IMR-90 (cell line): ENCODE measurements at regions not wholly inside any gene's neighbourhood (a gene's known extent, or its start where the extent isn't known, plus 50 kb on each side); places are given as distances from the start of the nearest gene placed in this dataset.

Source experiments
- ATAC-seq: fragments of 200-7000 bp; cut with Tn5 transposase; 2 replicates; pipeline ENCODE4 v1.9.1; 2020; ENCODE audit warnings: low read depth, mild to moderate bottlenecking, moderate library complexity
- BruUV-seq: library from RNA; stranded (reverse); fragments of 400-500 nt; replicated peaks from 2 replicates; lab custom pipeline; 2021; lab: Mats Ljungman, UMichigan
- CTCF ChIA-PET: fragments of 300-600 bp; formaldehyde crosslinking; extraction: SDS; loops from one replicate; lab custom pipeline; 2021; ENCODE audit warnings: antibody characterized with exemption; lab: Yijun Ruan, JAX
- POLR2A ChIA-PET: fragments of 300-600 bp; sonication (Branson Sonifier 250); formaldehyde crosslinking; loops from one replicate; lab custom pipeline; 2022; ENCODE audit warnings: antibody characterized with exemption; ENCODE audit not compliant: unreplicated experiment; lab: Charles Lee
- DNase-seq: peaks from one replicate; pipeline ENCODE4 v3.0.0; 2013
- H2AFZ ChIP-seq: replicated peaks from 2 replicates; pipeline ENCODE3; 2013; ENCODE audit warnings: low read length, mild to moderate bottlenecking; ENCODE audit not compliant: poor library complexity
- H2AK5ac ChIP-seq: 2 replicates; pipeline ENCODE4 v1.6.1; 2013; ENCODE audit warnings: low read depth, low read length, inconsistent platforms
- H2AK9ac ChIP-seq: replicated peaks from 2 replicates; pipeline ENCODE3; 2013; ENCODE audit warnings: mild to moderate bottlenecking, low read depth, low read length, moderate library complexity; ENCODE audit not compliant: poor library complexity
- H2BK120ac ChIP-seq: 2 replicates; pipeline ENCODE4 v1.6.1; 2013; ENCODE audit warnings: low read depth, low read length, inconsistent platforms
- H2BK15ac ChIP-seq: 3 replicates; pipeline ENCODE4 v1.6.1; 2013; ENCODE audit warnings: low read depth, low read length, inconsistent platforms
- H2BK20ac ChIP-seq: 2 replicates; pipeline ENCODE4 v1.6.1; 2013; ENCODE audit warnings: low read depth, mild to moderate bottlenecking, inconsistent platforms, low read length, moderate library complexity
- H2BK5ac ChIP-seq: 2 replicates; pipeline ENCODE4 v1.6.1; 2013; ENCODE audit warnings: mild to moderate bottlenecking, low read depth, low read length, inconsistent platforms; ENCODE audit not compliant: poor library complexity, severe bottlenecking
- H3K14ac ChIP-seq: replicated peaks from 2 replicates; pipeline ENCODE4 v1.6.1; 2013; ENCODE audit warnings: low read depth, low read length, inconsistent platforms
- H3K18ac ChIP-seq: 2 replicates; pipeline ENCODE4 v1.6.1; 2013; ENCODE audit warnings: low read depth, low read length, control low read depth
- H3K23ac ChIP-seq: 2 replicates; pipeline ENCODE4 v1.6.1; 2013; ENCODE audit warnings: low read depth, low read length, inconsistent platforms
- H3K27ac ChIP-seq: 2 replicates; pipeline ENCODE4 v1.5.1; 2013; ENCODE audit warnings: mild to moderate bottlenecking, control low read depth, low read length; ENCODE audit not compliant: insufficient read depth
- H3K27me3 ChIP-seq: 2 replicates; pipeline ENCODE4 v1.6.1; 2013; ENCODE audit warnings: low read length; ENCODE audit not compliant: control insufficient read depth, insufficient read depth
- H3K36me3 ChIP-seq: 2 replicates; pipeline ENCODE4 v1.6.1; 2013; ENCODE audit warnings: low read length, mixed read lengths; ENCODE audit not compliant: control insufficient read depth, insufficient read depth
- H3K4ac ChIP-seq: 2 replicates; pipeline ENCODE4 v1.6.1; 2013; ENCODE audit warnings: low read depth, low read length, inconsistent platforms
- H3K4me1 ChIP-seq: 2 replicates; pipeline ENCODE4 v1.6.1; 2013; ENCODE audit warnings: low read length, mixed read lengths; ENCODE audit not compliant: control insufficient read depth, insufficient read depth
- H3K4me2 ChIP-seq: 2 replicates; pipeline ENCODE4 v1.6.1; 2013; ENCODE audit warnings: low read depth, mild to moderate bottlenecking, control low read depth, low read length, moderate library complexity
- H3K4me3 ChIP-seq: 2 replicates; pipeline ENCODE4 v1.5.1; 2013; ENCODE audit warnings: low read depth, mild to moderate bottlenecking, control low read depth, low read length, moderate library complexity; ENCODE audit not compliant: insufficient read depth
- H3K56ac ChIP-seq: 2 replicates; pipeline ENCODE4 v1.6.1; 2013; ENCODE audit warnings: low read length, inconsistent platforms; ENCODE audit not compliant: insufficient read depth; ENCODE audit errors: extremely low read depth
- H3K79me1 ChIP-seq, 2 experiments: 2 replicates each; pipeline ENCODE4 v1.6.1; 2013; ENCODE audit warnings: low read length in 2 of 2, inconsistent platforms in 1 of 2, low read depth in 1 of 2
- H3K9ac ChIP-seq: 2 replicates; pipeline ENCODE4 v1.6.1; 2013; ENCODE audit warnings: low read depth, low read length, control low read depth
- H3K9me1 ChIP-seq: 2 replicates; pipeline ENCODE4 v1.6.1; 2013; ENCODE audit warnings: low read length, inconsistent platforms; ENCODE audit not compliant: insufficient read depth
- H3K9me3 ChIP-seq: 2 replicates; pipeline ENCODE4 v1.6.1; 2013; ENCODE audit warnings: low read length; ENCODE audit not compliant: control insufficient read depth, insufficient read depth
- H4K20me1 ChIP-seq: 2 replicates; pipeline ENCODE4 v1.6.1; 2013; ENCODE audit warnings: low read length, inconsistent platforms; ENCODE audit not compliant: insufficient read depth
- H4K5ac ChIP-seq: 2 replicates; pipeline ENCODE4 v1.6.1; 2013; ENCODE audit warnings: mild to moderate bottlenecking, low read depth, low read length, control low read depth
- H4K8ac ChIP-seq, 2 experiments: 2 replicates each; pipeline ENCODE4 v1.6.1; 2013; ENCODE audit warnings: low read depth in 2 of 2, low read length in 2 of 2, control low read depth in 1 of 2, inconsistent platforms in 1 of 2
- H4K91ac ChIP-seq: 2 replicates; pipeline ENCODE4 v1.6.1; 2013; ENCODE audit warnings: low read depth, low read length, inconsistent platforms; ENCODE audit not compliant: insufficient read depth
- BHLHE40 ChIP-seq: fragments of 150-350 bp; IDR thresholded peaks from 2 replicates; pipeline ENCODE4 v1.6.1; 2016; ENCODE audit warnings: mild to moderate bottlenecking, low read depth, low read length
- CEBPB ChIP-seq: IDR thresholded peaks from 2 replicates; pipeline ENCODE4 v1.6.1; 2012; ENCODE audit warnings: low read depth, low read length, improper control_type of control experiment
- CHD1 ChIP-seq: IDR thresholded peaks from 2 replicates; pipeline ENCODE4 v1.6.1; 2012; ENCODE audit warnings: low read depth, low read length, improper control_type of control experiment
- FOS ChIP-seq: fragments of 150-350 bp; IDR thresholded peaks from 2 replicates; pipeline ENCODE4 v1.6.1; 2016; ENCODE audit warnings: low read depth, low read length
- MAZ ChIP-seq: IDR thresholded peaks from 2 replicates; pipeline ENCODE4 v1.6.1; 2012; ENCODE audit warnings: low read depth, mild to moderate bottlenecking, low read length, improper control_type of control experiment, moderate library complexity, borderline replicate concordance
- MXI1 ChIP-seq: IDR thresholded peaks from 2 replicates; pipeline ENCODE4 v1.6.1; 2012; ENCODE audit warnings: low read depth, mild to moderate bottlenecking, low read length, moderate library complexity, borderline replicate concordance
- NFE2L2 ChIP-seq: fragments of 150-350 bp; IDR thresholded peaks from 2 replicates; pipeline ENCODE4 v1.6.1; 2016; ENCODE audit warnings: low read depth, mild to moderate bottlenecking, low read length
- POLR2A ChIP-seq: IDR thresholded peaks from 2 replicates; pipeline ENCODE4 v1.6.1; 2012; ENCODE audit warnings: mild to moderate bottlenecking, low read depth, low read length
- RAD21 ChIP-seq: IDR thresholded peaks from 2 replicates; pipeline ENCODE4 v1.6.1; 2012; ENCODE audit warnings: low read length, improper control_type of control experiment
- RCOR1 ChIP-seq: IDR thresholded peaks from 2 replicates; pipeline ENCODE4 v1.6.1; 2012; ENCODE audit warnings: mild to moderate bottlenecking, low read length, improper control_type of control experiment; ENCODE audit not compliant: insufficient replicate concordance
- RFX5 ChIP-seq: IDR thresholded peaks from 2 replicates; pipeline ENCODE4 v1.8.0; 2012; ENCODE audit warnings: low read depth, mild to moderate bottlenecking, low read length, moderate library complexity
- SMC3 ChIP-seq: fragments of 150-350 bp; IDR thresholded peaks from 2 replicates; pipeline ENCODE4 v1.6.1; 2016; ENCODE audit warnings: low read depth, mild to moderate bottlenecking, antibody characterized with exemption, low read length, moderate library complexity
- USF2 ChIP-seq: fragments of 150-350 bp; IDR thresholded peaks from 2 replicates; pipeline ENCODE4 v1.6.1; 2017; ENCODE audit warnings: mild to moderate bottlenecking, antibody characterized with exemption, low read length, low read depth
- WGBS, 2 experiments: methylation state at CpG; one replicate each; pipeline versions ENCODE4 v1.1.5 to v1.1.7; 2013; ENCODE audit warnings: missing lambda C conversion rate in 2 of 2; ENCODE audit not compliant: insufficient read length in 1 of 2; ENCODE audit errors: extremely low coverage in 2 of 2; 5-methylcytosine and 5-hydroxymethylcytosine counted together
- dilution Hi-C: fragments of 300-500 bp; cut with HindIII; formaldehyde crosslinking; loops from one replicate; pipeline ENCODE4 v1.14.3; 2018; ENCODE audit warnings: low sequenced_read_pairs; ENCODE audit not compliant: unreplicated experiment
- in situ Hi-C: fragments of 300-500 bp; cut with MboI; formaldehyde crosslinking; loops from 3 replicates; pipeline ENCODE4 v1.14.3; 2019; ENCODE audit warnings: low sequenced_read_pairs, inconsistent platforms, mixed read lengths
- intact Hi-C: fragments of 100-400 bp; cut with micrococcal nuclease; formaldehyde crosslinking; loops from 2 replicates; pipeline ENCODE4 v1.10.0; 2022
- TF ChIP-seq, protein P1 (sequence below): fragments of 150-350 bp; IDR thresholded peaks from 2 replicates; pipeline ENCODE4 v1.6.1; 2016; ENCODE audit warnings: low read depth, mild to moderate bottlenecking, low read length, moderate library complexity, borderline replicate concordance

DNA sequence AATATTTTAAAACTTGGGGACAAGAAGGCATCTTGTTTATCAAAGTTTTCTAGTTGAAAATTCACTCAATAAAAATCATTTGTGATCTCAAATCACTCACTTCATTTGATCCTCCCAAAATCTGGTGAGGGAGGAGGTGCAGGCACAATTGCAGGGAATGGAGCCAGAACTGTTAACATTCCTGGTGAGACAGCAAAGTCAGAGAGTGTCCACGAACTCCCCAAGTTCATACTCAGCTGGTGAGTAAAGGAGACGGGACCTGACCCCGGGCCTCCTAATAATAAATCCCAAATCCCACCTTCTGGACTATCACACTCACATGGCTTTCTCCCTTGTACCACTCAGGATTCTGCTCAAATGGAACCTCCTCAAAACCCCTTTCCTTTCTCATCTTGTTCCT, 252.3 kb upstream of the LRTM1 start:
- Histone ChIP-seq H3K18ac (peak overlapping the region; percentile 95), H3K56ac (peak overlapping the region; percentile 50; the same call in 1 of the 2 replicates), H3K36me3 (no peaks in the 10 kb centered on the region), H2BK20ac (peak overlapping the region; percentile 94), H3K27ac (no peak overlapping the region), H2BK120ac (peak overlapping the region; percentile 76), H4K5ac (peak overlapping the region; percentile 70; the same call in 1 of the 2 replicates), H3K79me1 (no peaks in the 10 kb centered on the region), H3K9me3 (no peaks in the 10 kb centered on the region), H3K9me1 (peaks cover 3% of the 10 kb centered on the region), H3K14ac (peak overlapping the region; percentile 94), H4K8ac (peak overlapping the region; percentile 82 to 92), H2BK15ac (peak overlapping the region; percentile 98), H3K4me1 (peaks cover 10% of the 10 kb centered on the region), H3K4ac (peak overlapping the region; percentile 78), H2AFZ (peak overlapping the region; percentile 3), H3K23ac (no peak overlapping the region), H2AK9ac (peak overlapping the region; percentile 83), H2AK5ac (peak overlapping the region; percentile 96), H4K20me1 (no peaks in the 10 kb centered on the region), H3K9ac (no peak overlapping the region), H4K91ac (peak overlapping the region; percentile 85), H3K4me3 (no peak overlapping the region), H2BK5ac (peak overlapping the region; percentile 53), H3K27me3 (no peaks in the 10 kb centered on the region), H3K4me2 (no peak overlapping the region)
- no peak; the same call in 1 of the 2 replicates for ATAC-seq
- DNase-seq, result peak; percentile 52
- intact Hi-C loops (loop anchor here (5.0 kb wide), 1 partner anchor 228 kb away; no protein-coding TSS in a partner anchor), in situ Hi-C loops (no loop called here), dilution Hi-C loops (no loop called here)
- ChIA-PET POLR2A (no interaction called here), CTCF (interaction anchor here (1.5 kb wide), 1 partner anchor 11 kb away, joined by 3 read pairs; no protein-coding TSS in a partner anchor)
- no CpG with 5 or more reads among the region's 3 CpGs for WGBS, 2 experiments
- BruUV-seq, result no TSS peak
- no peak for TF ChIP-seq RFX5
- TF ChIP-seq MXI1, result no peak
- TF ChIP-seq NFE2L2, result no peak
- no peak for TF ChIP-seq POLR2A
- TF ChIP-seq MAZ, result no peak
- TF ChIP-seq RCOR1, result no peak
- no peak for TF ChIP-seq BHLHE40
- TF ChIP-seq CHD1, result no peak
- TF ChIP-seq, protein P1, sequence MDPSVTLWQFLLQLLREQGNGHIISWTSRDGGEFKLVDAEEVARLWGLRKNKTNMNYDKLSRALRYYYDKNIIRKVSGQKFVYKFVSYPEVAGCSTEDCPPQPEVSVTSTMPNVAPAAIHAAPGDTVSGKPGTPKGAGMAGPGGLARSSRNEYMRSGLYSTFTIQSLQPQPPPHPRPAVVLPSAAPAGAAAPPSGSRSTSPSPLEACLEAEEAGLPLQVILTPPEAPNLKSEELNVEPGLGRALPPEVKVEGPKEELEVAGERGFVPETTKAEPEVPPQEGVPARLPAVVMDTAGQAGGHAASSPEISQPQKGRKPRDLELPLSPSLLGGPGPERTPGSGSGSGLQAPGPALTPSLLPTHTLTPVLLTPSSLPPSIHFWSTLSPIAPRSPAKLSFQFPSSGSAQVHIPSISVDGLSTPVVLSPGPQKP, result no peak
- no peak for TF ChIP-seq FOS
- no peak for TF ChIP-seq USF2
- no peak for TF ChIP-seq RAD21
- no peak for TF ChIP-seq SMC3
- TF ChIP-seq CEBPB, result no peak
